HEK293T (cell line): ENCODE measurements at regions not wholly inside any gene's neighbourhood (a gene's known extent, or its start where the extent isn't known, plus 50 kb on each side); places are given as distances from the start of the nearest gene placed in this dataset.
"Not testable (repeated sequence)": the region's sequence is repeated elsewhere in the genome, so short reads cannot be mapped to it uniquely, and the experiment has no call there.

Experiments used
- CTCF ChIA-PET: fragments of 350-600 bp; formaldehyde crosslinking; extraction: SDS; loops from one replicate; lab custom pipeline; 2021; ENCODE audit warnings: antibody characterized with exemption, inconsistent platforms; lab: Yijun Ruan, JAX
- POLR2A ChIA-PET: fragments of 350-600 bp; formaldehyde crosslinking; extraction: SDS; loops from one replicate; lab custom pipeline; 2020; ENCODE audit warnings: antibody characterized with exemption, inconsistent platforms; lab: Yijun Ruan, JAX
- DNase-seq: peaks from one replicate; pipeline ENCODE4 v3.0.0; 2012; ENCODE audit warnings: mixed read lengths; ENCODE audit errors: extremely low spot score
- ARNT ChIP-seq: fragments of 450-650 bp; IDR thresholded peaks from 2 replicates; pipeline ENCODE4 v1.6.1; 2017; ENCODE audit warnings: mild to moderate bottlenecking
- BHLHE40 ChIP-seq: fragments of 450-650 bp; IDR thresholded peaks from 2 replicates; pipeline ENCODE4 v1.6.1; 2016; ENCODE audit warnings: mild to moderate bottlenecking, moderate library complexity, borderline replicate concordance
- CTBP1 ChIP-seq: fragments of 450-650 bp; IDR thresholded peaks from 2 replicates; pipeline ENCODE4 v1.6.1; 2016; ENCODE audit warnings: borderline replicate concordance
- ELF4 ChIP-seq: fragments of 450-650 bp; IDR thresholded peaks from 2 replicates; pipeline ENCODE4 v1.6.1; 2017; ENCODE audit warnings: antibody characterized with exemption
- FOXA1 ChIP-seq: fragments of 450-650 bp; IDR thresholded peaks from 2 replicates; pipeline ENCODE4 v1.6.1; 2016; ENCODE audit warnings: mild to moderate bottlenecking
- FOXK2 ChIP-seq: fragments of 450-650 bp; IDR thresholded peaks from 2 replicates; pipeline ENCODE4 v1.6.1; 2016; ENCODE audit warnings: mild to moderate bottlenecking
- FOXM1 ChIP-seq: fragments of 450-650 bp; IDR thresholded peaks from 2 replicates; pipeline ENCODE4 v1.6.1; 2017; ENCODE audit warnings: mild to moderate bottlenecking, borderline replicate concordance
- HDGF ChIP-seq: fragments of 450-650 bp; IDR thresholded peaks from 2 replicates; pipeline ENCODE4 v1.6.1; 2017; ENCODE audit warnings: antibody characterized with exemption, borderline replicate concordance
- L3MBTL2 ChIP-seq: fragments of 450-650 bp; conservative IDR thresholded peaks from 2 replicates; pipeline ENCODE4 v1.6.1; 2016; ENCODE audit warnings: mild to moderate bottlenecking
- LEF1 ChIP-seq: fragments of 450-650 bp; IDR thresholded peaks from 2 replicates; pipeline ENCODE4 v1.6.1; 2017; ENCODE audit warnings: mild to moderate bottlenecking, borderline replicate concordance
- NFRKB ChIP-seq: fragments of 450-650 bp; IDR thresholded peaks from 2 replicates; pipeline ENCODE4 v1.6.1; 2016; ENCODE audit warnings: mild to moderate bottlenecking, moderate library complexity
- SP1 ChIP-seq: fragments of 450-650 bp; IDR thresholded peaks from 2 replicates; pipeline ENCODE4 v1.6.1; 2017
- SUZ12 ChIP-seq: fragments of 450-650 bp; IDR thresholded peaks from 2 replicates; pipeline ENCODE4 v1.6.1; 2016; ENCODE audit warnings: mild to moderate bottlenecking
- TARDBP ChIP-seq: fragments of 450-650 bp; IDR thresholded peaks from 2 replicates; pipeline ENCODE4 v1.6.1; 2016
- ZNF384 ChIP-seq: fragments of 450-650 bp; IDR thresholded peaks from 2 replicates; pipeline ENCODE4 v1.6.1; 2016
- TF ChIP-seq, protein P1 (sequence below): fragments of 450-650 bp; IDR thresholded peaks from 2 replicates; pipeline ENCODE4 v1.6.1; 2016

- no peak for DNase-seq
- TF ChIP-seq SP1 (no peak), TARDBP (no peak), NFRKB (no peak), CTBP1 (no peak), ZNF384 (no peak), FOXA1 (no peak), ARNT (no peak), L3MBTL2 (no peak), LEF1 (no peak), FOXK2 (no peak), FOXM1 (no peak), SUZ12 (no peak), BHLHE40 (no peak), HDGF (no peak), ELF4 (no peak)
- TF ChIP-seq, protein P1, sequence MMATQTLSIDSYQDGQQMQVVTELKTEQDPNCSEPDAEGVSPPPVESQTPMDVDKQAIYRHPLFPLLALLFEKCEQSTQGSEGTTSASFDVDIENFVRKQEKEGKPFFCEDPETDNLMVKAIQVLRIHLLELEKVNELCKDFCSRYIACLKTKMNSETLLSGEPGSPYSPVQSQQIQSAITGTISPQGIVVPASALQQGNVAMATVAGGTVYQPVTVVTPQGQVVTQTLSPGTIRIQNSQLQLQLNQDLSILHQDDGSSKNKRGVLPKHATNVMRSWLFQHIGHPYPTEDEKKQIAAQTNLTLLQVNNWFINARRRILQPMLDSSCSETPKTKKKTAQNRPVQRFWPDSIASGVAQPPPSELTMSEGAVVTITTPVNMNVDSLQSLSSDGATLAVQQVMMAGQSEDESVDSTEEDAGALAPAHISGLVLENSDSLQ = no peak
- CTCF ChIA-PET = interaction anchor here (0.6 kb wide), 1 partner anchor 191 kb away, joined by 3 read pairs; no protein-coding TSS in a partner anchor
- POLR2A ChIA-PET = no interaction called here
Measured at GRCh38 chr20:20785226-20785625, 72.8 kb upstream of the RALGAPA2 start.

- POLR2A ChIA-PET = not testable (repeated sequence)
- CTCF ChIA-PET = interaction anchor here (0.6 kb wide), 1 partner anchor 191 kb away, joined by 3 read pairs; no protein-coding TSS in a partner anchor
Measured at GRCh38 chr20:20784450-20784849, 72.0 kb upstream of the RALGAPA2 start.

DNA sequence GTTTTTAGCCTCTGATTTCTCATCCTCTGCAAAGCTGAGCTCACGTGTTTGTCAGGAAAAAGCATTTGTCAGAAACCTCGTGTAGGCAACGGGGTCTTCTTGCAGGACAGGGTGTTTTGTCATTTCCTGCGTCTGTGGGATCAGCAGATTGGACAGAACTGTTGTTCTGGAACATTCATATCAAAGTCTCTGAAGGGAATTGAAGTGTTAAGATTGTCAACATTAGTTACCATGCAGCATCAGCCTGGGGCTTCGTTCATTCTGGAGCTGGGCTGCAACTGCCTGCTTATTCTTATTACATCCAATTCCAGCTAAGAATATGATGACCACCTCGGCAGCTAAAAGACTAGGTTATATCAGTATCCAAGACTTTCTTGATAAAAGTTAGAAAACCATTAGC lies 71.0 kb upstream of the RALGAPA2 start:
- no peak for DNase-seq
- TF ChIP-seq FOXM1 (no peak), NFRKB (no peak), SP1 (no peak), SUZ12 (no peak), CTBP1 (no peak), BHLHE40 (no peak), ELF4 (no peak), LEF1 (no peak)
- TF ChIP-seq, protein P1 = no peak
- POLR2A ChIA-PET = no interaction called here
- CTCF ChIA-PET = no interaction called here

More at GRCh38 chr20:20784450-20784849, 72.0 kb upstream of the RALGAPA2 start:
- DNase-seq = not testable (repeated sequence)

GRCh38 chr20:20782755-20783154 lies 70.3 kb upstream of the RALGAPA2 start:
- ChIA-PET CTCF (no interaction called here), POLR2A (interaction anchor here (1.1 kb wide), 1 partner anchor 70 kb away, joined by 3 read pairs; the partner anchor contains the start of gene RALGAPA2)
- no peak for TF ChIP-seq CTBP1
- DNase-seq = no peak

DNA sequence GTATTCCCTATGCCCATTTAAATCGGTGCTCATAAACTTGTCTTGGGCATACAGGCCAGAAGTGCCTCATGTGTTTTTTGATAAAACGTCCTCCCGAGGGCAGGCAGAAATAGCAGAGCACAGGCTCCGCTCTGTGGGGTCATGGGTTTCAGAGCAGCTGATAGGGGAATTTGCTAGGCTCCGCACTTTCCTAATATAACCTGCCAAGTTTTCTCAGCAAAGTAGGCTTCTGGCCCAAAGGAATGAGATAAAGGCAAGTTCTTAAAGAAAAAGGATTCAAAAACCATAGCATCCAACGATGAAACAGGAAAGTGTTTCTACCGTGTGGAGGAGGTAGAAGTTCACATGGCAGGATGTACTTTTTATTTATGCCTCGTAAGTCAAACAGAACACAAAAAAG lies 69.8 kb upstream of the RALGAPA2 start:
- TF ChIP-seq FOXK2 = no peak
- TF ChIP-seq ZNF384 = no peak
- no peak for TF ChIP-seq NFRKB
- TF ChIP-seq ELF4 = no peak
- TF ChIP-seq L3MBTL2 = no peak
- no peak for TF ChIP-seq FOXA1
- TF ChIP-seq FOXM1 = no peak
- POLR2A ChIA-PET = interaction anchor here (1.1 kb wide), 1 partner anchor 70 kb away, joined by 3 read pairs; the partner anchor contains the start of gene RALGAPA2
- no peak for DNase-seq
- CTCF ChIA-PET = no interaction called here

DNA sequence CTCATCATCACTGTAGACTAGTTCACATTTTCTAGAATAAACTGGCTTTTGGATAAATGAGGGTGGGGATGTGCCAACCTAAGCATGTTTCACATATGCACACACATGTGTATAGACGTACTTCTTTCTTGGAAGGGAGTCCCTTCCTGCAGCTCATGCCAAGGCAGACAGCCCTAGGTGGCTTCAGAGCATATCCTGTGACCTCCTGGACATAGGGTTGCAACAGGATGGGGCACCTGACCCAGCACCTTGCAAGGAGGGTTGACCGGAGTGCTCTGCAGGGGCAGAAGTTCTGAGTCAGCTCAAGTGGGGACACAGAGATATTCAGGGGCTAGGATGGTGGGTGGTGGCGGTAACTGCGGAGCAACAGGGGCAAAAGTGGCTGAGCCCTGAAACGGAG lies 68.6 kb upstream of the RALGAPA2 start:
- ChIA-PET POLR2A (no interaction called here), CTCF (no interaction called here)
- TF ChIP-seq ZNF384 = no peak
- no peak for TF ChIP-seq HDGF
- TF ChIP-seq SP1 = no peak
- TF ChIP-seq LEF1 = no peak
- no peak for TF ChIP-seq FOXA1
- no peak for TF ChIP-seq NFRKB
- no peak for TF ChIP-seq L3MBTL2
- no peak for TF ChIP-seq FOXM1
- no peak for TF ChIP-seq FOXK2
- TF ChIP-seq ELF4 = no peak
- TF ChIP-seq TARDBP = no peak
- no peak for TF ChIP-seq BHLHE40
- TF ChIP-seq CTBP1 = no peak
- no peak for TF ChIP-seq SUZ12
- TF ChIP-seq, protein P1 = no peak
- no peak for TF ChIP-seq ARNT
- no peak for DNase-seq

DNA sequence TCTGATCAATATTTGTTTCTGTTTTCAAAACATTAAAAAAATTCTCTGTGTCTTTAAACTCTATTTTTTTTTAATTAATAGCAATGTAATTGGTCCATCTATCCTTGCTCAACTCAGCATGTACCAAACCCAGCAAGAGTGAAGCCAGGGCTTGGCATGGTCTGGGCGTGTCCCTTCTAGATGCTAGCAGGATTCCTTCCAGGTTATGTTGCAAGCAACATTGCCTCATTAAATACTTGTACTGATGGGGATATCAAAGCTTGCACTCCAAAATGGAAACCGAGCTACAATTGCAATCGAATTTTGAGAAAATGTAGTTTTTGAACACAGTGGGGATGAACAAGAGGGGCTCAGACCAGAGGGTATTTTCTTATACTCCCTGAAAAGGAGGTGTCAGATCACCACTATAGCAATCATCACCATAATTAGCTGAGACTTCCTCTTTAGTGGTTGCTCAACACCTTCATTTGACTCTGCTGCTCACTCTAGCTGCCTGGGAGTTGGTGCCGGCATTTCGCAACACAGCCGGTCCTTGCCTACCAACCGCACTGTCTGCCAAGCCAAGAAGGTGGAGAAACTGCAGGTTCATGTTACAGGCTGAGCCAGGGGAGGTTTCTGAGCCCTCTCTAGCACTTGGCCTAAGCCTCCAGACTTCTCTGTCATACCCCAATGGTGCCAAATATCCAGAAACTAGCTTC lies 67.8 kb upstream of the RALGAPA2 start:
- DNase-seq = no peak
- ChIA-PET CTCF (no interaction called here), POLR2A (no interaction called here)

More for the DNA sequence above, 67.8 kb upstream of the RALGAPA2 start:
- TF ChIP-seq FOXA1 (no peak), ELF4 (no peak), L3MBTL2 (no peak), ARNT (no peak), LEF1 (no peak), ZNF384 (no peak), TARDBP (no peak), CTBP1 (no peak), FOXM1 (no peak), BHLHE40 (no peak), HDGF (no peak), SUZ12 (no peak), FOXK2 (no peak), SP1 (no peak), NFRKB (no peak)
- TF ChIP-seq, protein P1 = no peak
